GM18873 (cell line): ENCODE measurements at regions not wholly inside any gene's neighbourhood (a gene's known extent, or its start where the extent isn't known, plus 50 kb on each side); places are given as distances from the start of the nearest gene placed in this dataset.

Experiments
- ATAC-seq: cut with Tn5 transposase; IDR thresholded peaks from one replicate; pipeline ENCODE4 v1.9.1; 2021; ENCODE audit warnings: mild to moderate bottlenecking, moderate library complexity, moderate number of reproducible peaks; ENCODE audit not compliant: unreplicated experiment, low FRiP score

GRCh38 chr2:128619471-128620325, 301.0 kb upstream of the HS6ST1 start:
- no peak for ATAC-seq

GRCh38 chr2:128621074-128621473, 302.4 kb upstream of the HS6ST1 start:
- ATAC-seq = no peak

- ATAC-seq = no peak
Observed at GRCh38 chr2:128622371-128622770, 303.7 kb upstream of the HS6ST1 start.

- ATAC-seq = no peak
Observed at GRCh38 chr2:128622955-128623620, 304.4 kb upstream of the HS6ST1 start.

GRCh38 chr2:128623776-128624761, 305.4 kb upstream of the HS6ST1 start:
- peak; percentile 72 for ATAC-seq

GRCh38 chr2:128624956-128625355, 306.3 kb upstream of the HS6ST1 start:
- ATAC-seq = no peak

- no peak for ATAC-seq
Observed at GRCh38 chr2:128625421-128625820, 306.8 kb upstream of the HS6ST1 start.

- ATAC-seq = no peak
Observed at GRCh38 chr2:128625963-128626759, 307.5 kb upstream of the HS6ST1 start.

- no peak for ATAC-seq
Observed at GRCh38 chr2:128626760-128627511, 308.3 kb upstream of the HS6ST1 start.

GRCh38 chr2:128628206-128628605, 309.5 kb upstream of the HS6ST1 start:
- ATAC-seq = no peak

- ATAC-seq = no peak
Observed at GRCh38 chr2:128628996-128629395, 310.3 kb upstream of the HS6ST1 start.

- ATAC-seq = no peak
Observed at GRCh38 chr2:128630974-128631697, 312.5 kb upstream of the HS6ST1 start.

- ATAC-seq = no peak
Observed at GRCh38 chr2:128631698-128632500, 313.2 kb upstream of the HS6ST1 start.

GRCh38 chr2:128632501-128632800, 313.8 kb upstream of the HS6ST1 start:
- no peak for ATAC-seq

GRCh38 chr2:128633501-128633900, 314.8 kb upstream of the HS6ST1 start:
- ATAC-seq = no peak

- no peak for ATAC-seq
Observed at GRCh38 chr2:128635361-128635900, 316.8 kb upstream of the HS6ST1 start.

- no peak for ATAC-seq
Observed at GRCh38 chr2:128636802-128637147, 318.1 kb upstream of the HS6ST1 start.
